HG02798 (cell line): ENCODE measurements at regions not wholly inside any gene's neighbourhood (a gene's known extent, or its start where the extent isn't known, plus 50 kb on each side); places are given as distances from the start of the nearest gene placed in this dataset.
"Not testable (repeated sequence)": the region's sequence is repeated elsewhere in the genome, so short reads cannot be mapped to it uniquely, and the experiment has no call there.

Experiments used
- ATAC-seq: cut with Tn5 transposase; IDR thresholded peaks from one replicate; pipeline ENCODE4 v1.9.1; 2021; ENCODE audit warnings: mild to moderate bottlenecking; ENCODE audit not compliant: unreplicated experiment, poor library complexity

DNA sequence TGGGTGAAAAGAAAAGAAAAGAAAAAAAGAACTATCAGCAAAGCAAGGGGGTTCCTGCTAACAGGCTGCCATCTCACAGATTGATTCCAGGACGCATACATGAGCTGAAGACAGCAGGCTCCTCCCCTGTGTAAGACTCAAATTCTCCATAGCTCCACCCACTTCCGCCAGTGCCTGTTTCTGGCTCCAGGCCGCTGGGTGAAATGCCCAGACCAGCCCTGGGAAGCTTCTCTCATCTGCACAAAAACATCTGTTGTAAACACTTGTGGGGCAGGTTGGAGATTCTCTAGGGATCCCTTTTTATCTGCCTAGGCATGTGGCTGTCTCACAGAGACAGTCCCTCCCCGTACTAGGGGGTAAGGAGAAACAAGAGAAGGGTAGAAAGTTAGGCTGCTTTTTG, 1054.4 kb upstream of the SPRY2 start:
- ATAC-seq = peak; percentile 75

DNA sequence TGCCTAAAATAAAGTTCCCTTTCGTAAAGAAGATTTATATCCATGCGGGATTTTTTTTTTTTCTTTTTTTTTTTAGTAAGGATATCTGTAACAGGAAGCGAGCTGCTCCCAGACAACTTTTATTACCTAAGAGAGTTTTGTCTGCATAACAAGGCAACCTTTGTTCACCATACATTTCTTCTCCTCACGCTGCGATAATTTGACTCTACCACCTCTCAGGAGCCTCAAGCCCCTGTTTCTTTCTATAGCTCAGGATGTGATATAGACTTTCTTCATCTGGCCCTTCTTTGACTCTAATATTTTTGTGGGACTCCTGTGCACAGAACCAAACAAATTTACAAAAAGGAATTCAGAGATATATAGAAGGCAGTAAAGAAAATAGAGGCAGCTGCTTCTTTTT, 1053.7 kb upstream of the SPRY2 start:
- no peak for ATAC-seq

DNA sequence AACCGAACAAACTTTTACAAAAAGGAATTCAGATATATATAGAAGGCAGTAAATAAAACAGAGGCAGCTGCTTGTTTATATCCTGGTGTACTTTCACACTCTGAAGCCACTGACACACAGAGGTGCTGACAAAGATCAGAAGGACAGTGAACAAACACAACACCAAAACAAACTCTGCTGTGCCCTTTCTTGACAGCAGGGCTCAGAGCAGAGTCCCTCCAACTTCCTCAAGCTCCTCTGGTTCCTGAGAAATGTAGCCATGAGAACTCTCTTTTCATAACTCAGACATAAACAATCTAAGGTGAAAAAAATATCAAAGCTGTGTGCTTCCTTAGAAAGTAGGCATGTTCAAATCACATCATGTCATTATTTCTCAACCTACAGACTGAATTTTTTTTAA, 1052.8 kb upstream of the SPRY2 start:
- peak; percentile 38 for ATAC-seq

DNA sequence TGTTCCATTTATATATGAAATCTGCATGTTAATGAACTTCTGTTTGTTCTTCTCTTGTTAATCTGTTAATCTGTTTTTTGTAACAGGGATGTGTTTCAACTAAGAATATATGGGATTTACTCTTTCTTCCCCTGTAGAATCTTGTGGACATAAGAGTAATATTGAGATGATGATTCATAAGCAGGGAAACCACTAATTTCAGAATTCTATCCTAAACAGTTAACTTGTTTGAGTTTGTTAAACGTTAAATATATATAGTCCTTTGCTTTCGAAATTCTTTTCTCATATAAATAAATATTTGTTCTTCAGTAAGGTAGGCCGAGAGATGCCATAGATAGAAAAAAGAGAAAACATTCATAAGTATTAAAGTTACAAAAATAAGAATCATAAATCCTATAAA, 1052.2 kb upstream of the SPRY2 start:
- ATAC-seq = no peak

DNA sequence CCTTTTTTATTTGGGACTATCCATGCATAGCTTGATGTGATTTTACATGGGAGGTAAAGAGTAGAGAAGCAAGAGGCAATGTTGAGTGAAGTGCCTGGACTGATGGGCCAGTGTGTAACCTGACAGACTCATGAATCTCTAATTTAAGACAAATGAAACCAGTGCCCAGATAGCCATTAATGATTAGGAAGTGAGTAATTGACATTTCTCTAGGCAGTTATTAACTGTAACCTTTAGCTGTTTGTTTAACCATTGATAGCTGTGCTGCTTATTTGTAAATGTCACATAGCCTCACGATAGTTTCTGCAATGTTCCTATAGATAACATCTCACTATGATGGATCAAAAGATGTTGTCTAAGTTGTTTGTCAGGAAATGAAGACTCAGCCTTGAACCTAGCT, 1047.5 kb upstream of the SPRY2 start:
- no peak for ATAC-seq

DNA sequence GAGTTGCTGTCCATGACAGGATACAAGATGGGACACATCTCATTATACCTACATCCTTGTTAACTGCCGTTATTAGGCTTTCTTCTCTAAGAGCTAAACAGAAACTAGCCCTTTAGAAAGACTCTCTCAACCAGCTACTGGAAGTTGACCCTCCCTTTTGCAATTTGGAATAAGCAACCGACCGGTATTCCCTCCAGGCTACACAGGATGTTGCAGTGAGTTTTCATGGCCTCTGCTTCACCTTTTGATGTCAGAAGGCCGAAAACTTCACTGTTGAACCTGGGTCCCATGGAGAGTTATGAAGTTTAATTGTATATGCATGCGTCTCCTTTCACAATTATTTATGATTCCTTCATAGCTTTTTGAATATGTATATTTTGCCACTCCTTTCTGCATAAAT, 1042.5 kb upstream of the SPRY2 start:
- no peak for ATAC-seq

DNA sequence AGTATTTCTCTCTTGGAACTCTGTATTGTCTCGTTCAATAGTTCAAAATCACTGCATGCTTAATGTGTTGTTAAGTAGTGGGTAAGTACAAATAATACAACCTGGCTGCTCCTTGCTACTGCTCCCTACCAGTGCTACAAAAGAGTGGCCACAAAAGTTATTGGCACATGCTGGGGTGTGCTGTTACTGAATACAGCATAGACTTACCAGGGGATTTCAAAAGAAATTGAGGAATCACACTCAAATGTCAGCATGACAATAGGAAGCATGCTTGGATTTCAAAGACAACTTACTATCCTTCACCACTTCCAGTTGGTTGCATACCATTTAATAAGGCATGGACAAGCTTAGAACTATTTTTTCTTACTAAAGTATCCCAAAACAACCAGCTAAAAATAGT, 1041.3 kb upstream of the SPRY2 start:
- ATAC-seq = no peak

DNA sequence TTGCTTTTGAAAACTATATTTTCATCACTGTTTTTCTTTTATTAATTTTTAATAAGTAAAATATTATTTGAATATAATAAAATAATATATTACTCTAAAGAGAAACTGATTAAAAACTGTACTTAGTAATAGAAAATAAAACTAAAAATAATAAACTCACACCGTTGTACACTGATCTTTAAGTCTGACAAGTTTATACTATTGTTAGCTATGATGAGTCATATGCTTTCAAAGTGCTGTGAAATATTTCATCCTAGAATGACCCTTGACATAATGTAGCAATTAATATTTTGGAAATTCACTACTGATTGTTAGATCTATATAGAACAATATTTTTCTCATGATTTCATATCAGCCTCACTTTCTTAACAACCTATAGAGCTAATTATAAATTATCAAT, 1040.6 kb upstream of the SPRY2 start:
- no peak for ATAC-seq

DNA sequence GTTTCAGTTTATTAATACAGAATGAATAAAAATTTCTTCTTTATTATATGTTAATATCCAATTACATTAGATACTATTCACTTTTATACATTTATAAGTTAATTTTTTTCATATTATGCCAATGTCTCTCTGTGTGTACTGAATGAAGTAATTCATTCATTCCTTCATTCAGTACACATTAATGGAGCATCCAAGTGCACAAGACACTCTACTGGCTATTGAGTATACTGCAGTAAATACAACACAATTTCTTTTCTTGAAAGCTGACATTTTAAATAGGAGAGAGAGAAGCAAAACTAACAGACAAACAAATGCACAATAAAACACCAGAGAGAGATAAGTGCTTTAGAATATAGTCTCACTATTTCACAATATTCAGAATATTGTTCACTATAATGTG, 1038.3 kb upstream of the SPRY2 start:
- ATAC-seq = no peak

DNA sequence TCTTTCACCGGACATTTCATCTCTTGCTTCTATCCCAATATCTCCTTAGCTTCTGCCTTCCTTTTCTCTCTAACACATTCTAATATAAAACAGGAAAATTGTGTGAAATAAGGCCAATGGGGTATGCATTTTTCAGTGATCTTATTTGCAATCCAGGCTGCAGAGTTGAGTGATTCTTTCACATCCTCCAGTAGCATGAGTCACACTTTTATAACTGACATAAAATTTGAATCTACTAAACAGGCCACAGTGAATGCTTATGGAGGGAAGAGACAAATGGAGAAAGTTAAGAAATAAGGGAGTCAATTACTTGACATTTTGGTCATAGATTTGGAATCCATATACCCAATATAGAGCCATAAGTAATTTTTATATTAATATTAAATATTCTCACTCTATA, 1037.0 kb upstream of the SPRY2 start:
- ATAC-seq = no peak

DNA sequence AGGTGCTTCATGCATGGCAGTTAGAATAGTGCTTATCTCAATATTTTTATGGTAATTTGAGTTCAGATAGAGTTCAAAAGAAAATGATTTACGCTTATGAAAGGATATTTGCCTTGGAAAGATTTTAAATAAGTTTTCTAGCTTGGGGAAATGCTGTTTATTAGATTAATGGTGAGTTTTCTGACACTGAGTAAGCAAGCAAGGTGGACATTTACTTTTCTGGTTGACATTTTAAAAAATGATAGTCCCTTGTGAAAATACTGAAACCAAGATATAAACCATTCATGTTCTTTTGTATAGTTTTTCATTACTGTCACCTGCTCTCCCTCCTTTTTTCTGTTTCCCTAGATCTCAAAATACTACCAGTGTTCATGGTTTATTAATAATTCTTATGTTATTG, 1034.8 kb upstream of the SPRY2 start:
- no peak for ATAC-seq

DNA sequence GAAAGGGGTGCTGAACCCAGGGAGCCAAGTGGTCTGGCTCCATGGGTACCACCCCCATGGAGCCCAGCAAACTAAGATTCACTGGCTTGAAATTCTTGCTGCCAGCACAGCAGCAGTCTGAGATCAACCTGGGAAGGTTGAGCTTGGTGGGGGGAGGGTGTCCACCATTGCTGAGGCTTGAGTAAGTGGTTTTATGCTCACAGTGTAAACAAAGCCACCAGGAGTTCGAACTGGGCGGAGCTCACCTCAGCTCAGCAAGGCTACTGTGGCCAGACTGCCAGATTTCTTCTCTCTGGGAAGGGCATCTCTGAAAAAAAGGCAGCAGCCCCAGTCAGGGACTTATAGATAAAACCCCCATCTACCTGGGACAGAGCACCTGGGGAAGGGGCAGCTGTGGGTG, 1021.8 kb upstream of the SPRY2 start:
- ATAC-seq = not testable (repeated sequence)

DNA sequence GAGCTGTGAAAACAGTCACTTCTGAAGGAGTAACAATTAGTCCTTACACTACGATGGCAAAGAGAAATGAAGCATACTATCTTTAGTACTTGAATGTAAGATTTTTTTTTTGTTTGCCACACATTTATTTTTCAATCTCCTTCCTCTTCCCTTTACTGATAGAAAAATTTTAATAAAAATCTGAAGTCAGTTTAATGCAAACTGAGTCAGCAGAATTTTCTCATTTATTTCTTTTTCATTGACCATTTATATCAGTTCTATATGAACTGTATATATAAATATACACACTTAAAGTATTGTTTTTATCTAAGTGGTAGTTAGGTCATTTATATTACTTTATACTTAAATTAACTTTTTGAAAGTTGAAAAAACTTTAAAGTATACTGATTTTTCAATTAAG, 1009.1 kb upstream of the SPRY2 start:
- ATAC-seq = no peak

DNA sequence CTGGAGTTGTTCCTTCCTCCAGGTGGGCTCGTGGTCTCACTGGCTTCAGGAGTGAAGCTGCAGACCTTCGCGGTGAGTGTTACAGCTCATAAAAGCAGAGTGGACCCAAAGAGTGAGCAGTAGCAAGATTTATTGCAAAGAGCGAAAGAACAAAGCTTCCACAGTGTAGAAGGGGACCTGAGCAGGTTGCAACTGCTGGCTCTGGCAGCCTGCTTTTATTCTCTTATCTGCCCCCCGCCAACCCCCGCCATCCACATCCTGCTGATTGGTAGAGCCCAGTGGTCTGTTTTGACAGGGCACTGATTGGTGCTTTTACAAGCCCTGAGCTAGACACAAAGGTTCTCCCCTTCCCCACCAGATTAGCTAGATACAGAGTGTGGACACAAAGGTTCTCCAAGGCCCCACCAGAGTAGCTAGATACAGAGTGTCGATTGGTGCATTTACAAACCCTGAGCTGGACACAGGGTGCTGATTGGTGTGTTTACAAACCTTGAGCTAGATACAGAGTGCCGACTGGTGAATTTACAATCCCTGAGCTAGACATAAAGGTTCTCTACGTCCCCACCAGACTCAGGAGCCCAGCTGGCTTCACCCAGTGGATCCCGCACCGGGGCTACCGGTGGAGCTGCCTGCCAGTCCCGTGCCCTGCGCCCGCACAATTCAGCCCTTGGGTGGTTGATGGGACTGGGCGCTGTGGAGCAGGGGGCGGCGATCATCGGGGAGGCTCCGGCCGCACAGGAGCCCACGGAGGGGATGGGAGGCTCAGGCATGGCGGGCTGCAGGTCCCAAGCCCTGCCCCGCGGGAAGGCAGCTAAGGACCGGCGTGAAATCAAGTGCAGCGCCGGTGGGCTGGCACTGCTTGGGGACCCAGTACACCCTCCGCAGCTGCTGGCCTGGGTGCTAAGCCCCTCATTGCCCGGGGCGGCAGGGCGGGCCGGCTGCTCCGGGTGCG, 999.5 kb upstream of the SPRY2 start:
- ATAC-seq = not testable (repeated sequence)

DNA sequence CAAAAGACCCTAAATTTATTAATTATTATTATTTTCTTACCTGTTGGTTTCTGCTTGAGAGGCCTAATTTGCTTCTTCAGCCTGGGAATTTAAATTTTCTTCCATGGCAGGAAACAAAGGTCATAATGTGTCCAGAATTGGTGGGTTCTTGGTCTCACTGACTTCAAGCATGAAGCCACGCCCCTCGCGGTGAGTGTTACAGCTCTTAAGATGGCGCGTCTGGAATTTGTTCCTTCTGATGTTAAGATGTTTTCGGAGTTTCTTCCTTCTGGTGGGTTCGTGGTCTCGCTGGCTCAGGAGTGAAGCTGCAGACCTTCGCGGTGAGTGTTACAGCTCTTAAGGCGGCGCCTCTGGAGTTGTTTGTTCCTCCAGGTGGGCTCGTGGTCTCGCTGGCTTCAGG, 998.7 kb upstream of the SPRY2 start:
- ATAC-seq = not testable (repeated sequence)

DNA sequence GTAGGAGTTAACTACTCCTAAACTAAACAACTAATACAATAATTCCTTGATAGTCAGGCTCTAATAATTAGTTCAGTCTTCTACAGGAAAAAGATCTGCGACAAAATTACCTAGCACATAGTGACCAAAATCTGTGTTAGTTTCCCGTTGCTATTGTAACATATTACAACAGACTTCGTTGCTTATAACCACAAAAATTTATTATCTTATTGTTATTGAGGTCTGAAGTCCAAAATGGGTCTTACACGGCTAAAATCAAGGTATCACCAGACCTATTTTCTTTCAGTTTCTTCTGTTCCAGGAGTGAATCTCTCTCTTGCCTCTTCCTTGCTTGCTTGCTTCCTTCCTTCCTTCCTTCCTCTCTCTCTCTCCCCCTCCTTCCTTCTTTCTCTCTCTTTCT, 993.6 kb upstream of the SPRY2 start:
- no peak for ATAC-seq

DNA sequence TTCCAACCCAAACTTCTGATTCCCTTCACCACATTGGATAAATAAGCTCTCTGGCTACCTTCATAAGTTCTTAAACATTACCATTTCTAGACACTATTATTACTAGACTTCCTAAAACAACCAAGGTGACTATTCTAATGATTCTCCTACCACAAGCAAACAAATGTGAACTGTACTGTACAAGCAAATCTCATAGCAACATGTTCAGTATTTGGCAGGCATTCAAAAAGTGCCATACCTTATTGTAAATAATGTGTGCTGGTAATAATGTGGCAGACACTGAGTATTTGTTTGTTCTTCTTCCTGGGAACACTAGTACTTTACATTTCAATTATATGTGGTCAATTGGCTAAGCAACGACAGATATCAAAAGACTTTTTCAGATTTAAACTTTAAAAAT, 986.0 kb upstream of the SPRY2 start:
- no peak for ATAC-seq

DNA sequence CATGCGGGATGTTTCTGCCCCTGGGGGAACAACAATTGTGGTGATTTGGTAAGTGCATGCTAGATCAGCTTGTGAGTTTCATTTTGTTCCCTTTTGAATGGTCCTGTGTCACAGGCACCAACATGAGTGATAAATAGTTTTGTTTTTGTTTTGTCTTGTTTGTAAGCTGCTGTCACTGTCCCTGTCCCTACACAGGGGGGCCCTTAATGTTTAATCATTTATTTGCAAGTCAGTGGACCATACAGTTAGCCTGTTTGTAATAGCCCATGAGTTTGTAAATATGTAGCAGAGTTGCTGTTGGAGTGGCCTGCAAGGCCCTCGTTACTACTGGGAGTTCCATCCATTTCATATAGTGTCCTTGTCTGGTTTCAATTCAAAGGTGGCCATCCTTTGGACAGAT, 979.6 kb upstream of the SPRY2 start:
- no peak for ATAC-seq

DNA sequence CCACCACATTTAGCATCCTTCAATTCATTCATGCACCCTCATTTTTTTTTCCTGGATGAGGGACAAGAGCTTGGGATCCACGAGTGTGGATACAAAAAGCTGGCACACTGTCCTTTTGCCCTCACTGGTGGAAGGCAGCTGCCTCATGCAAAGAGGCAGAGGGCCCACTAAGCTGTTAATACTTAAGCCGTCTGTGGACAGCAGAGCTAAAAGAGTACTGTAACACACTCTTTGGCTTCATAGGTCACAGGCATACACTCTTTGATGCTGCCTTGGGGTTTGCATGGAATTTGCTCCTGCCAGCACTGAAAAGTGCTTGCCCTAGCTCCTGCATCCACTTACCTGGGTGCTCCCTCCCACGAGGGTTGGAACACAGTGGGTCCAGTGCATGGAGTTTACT, 978.4 kb upstream of the SPRY2 start:
- no peak for ATAC-seq

DNA sequence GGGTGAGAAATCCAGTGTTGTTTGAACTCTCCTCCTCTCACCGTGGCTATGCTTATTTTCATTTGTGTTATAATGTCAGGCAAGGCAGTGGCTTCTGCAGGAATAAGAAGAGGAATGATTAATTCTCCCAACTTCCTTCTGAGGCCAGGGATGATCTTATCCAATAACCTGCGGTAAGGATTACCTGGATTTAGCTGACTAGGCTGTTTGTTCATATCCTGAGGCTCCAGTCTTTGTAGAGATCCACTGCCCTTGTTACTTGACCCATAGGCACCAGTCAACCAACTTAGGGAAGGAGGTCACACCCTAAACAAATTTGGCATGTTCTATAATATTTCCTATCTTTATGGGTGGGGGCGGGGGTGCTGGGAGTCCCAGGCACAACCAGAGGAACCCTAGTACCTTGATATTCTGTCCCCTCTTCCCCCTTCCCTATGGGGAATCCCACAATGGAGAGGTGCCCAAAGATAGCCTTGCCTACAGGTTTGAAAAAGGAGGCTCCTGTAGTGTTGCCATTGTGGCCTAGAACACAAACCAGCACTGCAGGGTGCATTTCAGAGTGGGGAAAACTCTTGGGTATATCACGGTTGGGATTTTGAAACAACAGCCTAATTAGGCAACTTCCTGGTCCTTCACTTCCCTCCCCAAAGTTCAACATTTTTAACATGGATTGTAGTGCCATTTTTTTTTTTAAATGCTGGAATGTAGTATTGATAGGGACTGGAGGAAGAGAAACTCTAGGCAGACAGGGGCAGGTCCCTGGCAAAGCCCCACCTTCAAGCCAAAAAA, 977.5 kb upstream of the SPRY2 start:
- ATAC-seq = no peak

DNA sequence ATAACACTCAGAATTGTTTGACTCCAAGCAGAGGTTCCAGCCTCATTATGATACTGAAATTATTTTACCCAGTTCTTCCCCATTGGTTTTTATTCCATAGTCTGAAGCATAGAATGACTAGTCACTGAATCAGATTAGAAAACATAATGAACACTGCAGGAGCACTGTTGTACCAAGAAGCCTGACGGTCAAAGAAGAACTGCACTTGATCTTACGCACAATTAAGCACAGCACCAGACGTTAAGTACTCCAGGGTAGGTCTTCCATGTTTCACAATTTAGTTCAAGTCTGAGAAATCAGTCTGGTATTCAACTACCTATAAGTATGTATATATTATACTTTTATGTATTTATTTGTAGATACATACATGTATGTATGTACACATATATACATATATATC, 973.5 kb upstream of the SPRY2 start:
- no peak for ATAC-seq

DNA sequence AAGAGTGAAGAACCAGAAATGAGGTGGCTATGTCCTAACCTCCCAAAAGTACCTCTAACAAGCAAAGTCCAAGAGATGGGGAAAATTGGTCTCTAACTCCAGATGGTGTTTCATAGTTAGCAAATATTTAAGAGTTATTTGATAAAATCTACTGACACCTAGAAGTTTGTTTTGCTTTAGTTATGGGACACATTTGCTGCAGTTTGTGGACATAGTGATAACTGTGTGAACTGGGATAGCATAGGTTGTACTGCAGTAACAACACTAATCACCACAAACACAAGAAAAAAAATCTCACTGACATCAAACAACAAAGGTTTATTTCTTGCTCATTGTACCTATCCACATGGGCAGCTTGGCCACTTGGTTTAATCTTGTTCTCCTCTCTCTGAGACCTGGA, 965.0 kb upstream of the SPRY2 start:
- ATAC-seq = no peak
